ENCODE measurements at regions not wholly inside any gene's neighbourhood (a gene's known extent, or its start where the extent isn't known, plus 50 kb on each side); places are given as distances from the start of the nearest gene placed in this dataset.

DNA sequence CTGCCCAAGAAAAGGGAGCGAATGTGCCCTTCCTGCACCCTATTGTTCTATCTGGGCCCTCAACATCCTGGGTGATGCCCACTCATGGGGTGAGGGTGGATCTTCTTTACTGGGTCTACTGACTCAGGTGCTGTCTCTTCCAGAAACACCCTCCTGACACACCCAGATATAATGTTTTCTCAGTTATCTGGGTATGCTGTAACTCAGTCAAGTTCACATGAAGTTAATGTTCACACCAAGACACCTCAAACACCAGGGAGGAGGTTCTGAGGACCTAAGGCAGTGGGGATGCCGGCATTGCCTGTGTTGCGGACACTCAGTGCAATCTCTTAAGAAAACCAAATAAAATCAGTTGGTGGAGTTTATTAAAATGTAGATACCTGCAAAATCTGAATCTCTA, 500.9 kb downstream of the BCL11A start:
- no peak for DNase-seq (ENCODE audit: low read depth)

DNA sequence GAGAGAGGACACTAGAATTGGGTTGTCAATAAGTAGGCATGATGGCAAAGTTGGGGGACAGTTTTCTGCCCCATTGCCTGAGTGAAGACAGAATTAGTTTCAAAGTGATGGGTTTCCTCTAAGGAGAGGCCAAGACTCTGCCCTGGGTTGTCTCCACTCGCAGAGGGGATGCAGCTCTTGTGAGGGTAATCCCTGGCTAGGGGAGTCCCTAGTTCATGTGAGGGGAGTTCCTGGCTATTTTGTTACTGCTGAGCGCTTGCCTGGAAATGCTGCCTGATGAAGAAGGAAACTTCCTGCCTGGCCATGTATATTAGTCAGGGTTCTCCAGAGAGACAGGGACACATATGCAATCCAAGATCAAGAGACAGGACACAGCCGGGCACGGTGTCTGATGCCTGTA, 501.5 kb downstream of the BCL11A start:
- no peak for DNase-seq (ENCODE audit: low read depth)

DNA sequence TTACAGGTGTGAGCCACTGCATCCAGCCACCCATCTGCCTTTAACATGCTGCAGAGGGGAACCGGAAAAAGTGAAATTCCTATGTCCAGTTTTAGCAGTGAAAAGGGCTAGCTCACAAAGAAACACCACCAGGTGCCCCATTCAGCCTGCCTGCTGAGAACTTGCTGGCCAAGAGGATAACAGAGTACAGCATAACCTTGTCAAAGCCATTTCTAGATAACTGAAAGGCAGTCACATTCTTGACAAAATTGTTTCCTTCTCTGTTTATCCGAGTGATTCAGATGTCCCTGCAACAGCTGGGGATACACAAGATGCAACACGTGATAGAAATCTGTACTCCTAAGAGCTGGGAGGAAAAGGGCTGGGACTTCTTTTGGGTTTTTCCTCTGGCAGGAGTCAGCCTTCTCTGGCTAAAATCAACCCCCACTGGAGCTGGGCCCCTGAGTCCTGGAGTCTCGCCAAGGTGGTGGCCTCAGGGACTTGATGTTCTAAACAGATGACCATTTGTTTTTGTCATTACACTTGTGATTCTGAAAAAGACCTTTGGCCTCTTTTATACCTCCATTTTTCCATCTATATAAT, 505.4 kb downstream of the BCL11A start:
- no peak for DNase-seq (ENCODE audit: low read depth)

DNA sequence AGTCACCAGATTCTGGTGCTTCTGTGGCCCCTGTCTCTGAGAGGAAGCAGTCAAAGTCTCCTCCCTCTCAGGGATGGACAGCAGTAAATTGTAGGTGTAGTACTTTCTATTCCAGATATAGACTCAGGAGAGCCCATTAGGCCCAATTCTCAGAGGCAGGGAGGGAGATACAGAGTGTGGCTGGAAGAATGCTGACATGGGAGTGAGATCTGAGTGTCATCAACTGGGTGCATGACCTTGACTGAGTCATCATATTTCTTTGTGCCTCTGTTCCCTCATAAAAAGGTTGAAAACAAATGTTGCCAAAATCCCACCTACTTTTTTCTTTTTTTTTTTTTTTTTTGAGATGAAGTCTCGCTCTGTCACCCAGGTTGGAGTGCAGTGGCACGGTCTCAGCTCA, 506.1 kb downstream of the BCL11A start:
- no peak for DNase-seq (ENCODE audit: low read depth)

DNA sequence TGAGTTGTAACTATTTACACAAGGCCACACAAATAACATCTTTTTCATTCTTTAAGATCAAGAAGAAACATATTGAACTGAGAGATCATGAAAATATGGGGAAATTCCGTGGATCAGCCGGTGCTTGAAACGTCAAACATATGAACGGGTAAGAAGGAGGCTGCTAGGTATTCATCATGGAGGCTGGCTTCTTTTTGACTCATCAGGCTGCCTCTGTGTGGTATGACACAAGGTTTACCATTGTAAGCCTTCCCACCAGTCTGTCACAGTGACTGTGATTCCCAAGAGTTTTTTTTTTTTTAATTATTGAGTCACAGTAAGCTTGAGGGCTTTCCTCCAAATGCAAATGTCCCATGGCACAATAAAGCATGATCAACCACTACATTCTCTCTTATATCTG, 506.9 kb downstream of the BCL11A start:
- no peak for DNase-seq (ENCODE audit: low read depth)

DNA sequence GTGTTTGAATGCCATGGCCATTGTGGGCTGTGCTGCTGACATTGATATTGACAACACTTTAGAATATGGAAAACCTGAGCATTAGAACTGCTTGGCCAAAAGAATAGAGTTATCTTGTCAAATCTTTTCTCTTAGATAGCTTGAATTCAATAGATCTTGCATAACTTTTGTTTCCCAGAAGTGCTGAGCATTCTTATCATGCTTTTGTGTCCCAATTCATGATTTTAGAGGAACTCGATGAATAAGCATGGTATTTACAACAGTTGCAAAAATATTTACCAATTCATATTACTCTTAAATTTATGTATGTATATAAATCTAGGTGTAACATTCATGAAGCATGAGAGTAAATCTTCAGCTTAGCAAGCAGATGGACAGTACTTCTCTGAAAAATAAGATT, 508.0 kb downstream of the BCL11A start:
- no peak for DNase-seq (ENCODE audit: low read depth)

DNA sequence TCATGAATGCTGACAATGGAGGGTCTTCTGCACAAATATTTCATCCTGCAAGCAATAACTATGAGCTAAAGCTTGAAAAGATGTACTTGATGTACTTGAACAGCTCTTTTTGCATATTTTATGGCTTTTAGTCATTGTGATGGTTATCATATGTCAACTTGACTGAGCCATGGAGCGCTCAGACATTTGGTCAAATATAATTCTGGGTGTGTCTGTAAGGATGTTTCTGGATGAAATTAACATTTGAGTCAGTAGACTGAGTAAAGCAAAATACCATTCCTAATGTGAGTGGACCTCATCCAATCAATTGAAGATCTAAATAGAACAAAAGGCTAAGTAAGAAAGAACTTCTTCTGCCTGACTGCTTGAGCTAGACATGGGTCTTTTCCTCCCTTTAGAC, 509.0 kb downstream of the BCL11A start:
- no peak for DNase-seq (ENCODE audit: low read depth)

DNA sequence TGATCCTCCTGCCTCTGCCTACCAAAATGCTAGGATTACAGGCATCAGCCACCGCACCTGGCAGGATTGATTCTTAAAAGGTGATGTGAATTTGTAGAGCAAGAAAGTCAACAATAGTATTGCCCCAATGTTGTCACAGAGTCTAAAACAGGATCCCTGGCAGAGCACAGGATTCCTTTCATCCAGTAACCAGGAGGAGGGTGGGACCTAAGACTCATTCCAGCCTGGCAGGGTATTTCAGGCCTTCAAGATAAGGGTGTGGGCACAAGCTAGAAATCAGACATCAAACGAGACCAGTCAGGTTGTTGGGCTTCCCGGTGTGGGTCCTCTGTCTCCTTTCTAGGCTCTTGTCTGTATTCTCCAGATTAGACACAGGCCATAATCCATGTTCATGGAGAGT, 511.4 kb downstream of the BCL11A start:
- no peak for DNase-seq (ENCODE audit: low read depth)

DNA sequence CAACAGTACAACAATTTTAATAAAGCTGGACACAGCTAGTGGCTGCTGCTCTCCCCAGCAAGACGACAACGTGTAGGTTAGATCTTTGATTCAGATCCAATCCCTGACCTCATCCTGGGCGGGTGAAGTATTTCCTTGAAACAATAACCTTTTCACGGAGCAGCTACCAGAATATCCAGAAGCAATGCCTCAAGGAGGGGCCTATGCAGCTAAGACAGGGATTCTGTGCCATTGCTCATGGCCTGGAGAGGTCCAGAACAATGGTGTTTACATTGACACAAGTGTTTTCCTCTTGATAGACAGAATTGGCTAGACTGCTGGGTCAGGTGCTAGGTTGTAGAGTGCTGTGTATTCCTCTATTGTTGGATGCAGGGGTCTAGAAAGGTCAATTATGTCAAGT, 520.1 kb downstream of the BCL11A start:
- no peak for DNase-seq (ENCODE audit: low read depth)

DNA sequence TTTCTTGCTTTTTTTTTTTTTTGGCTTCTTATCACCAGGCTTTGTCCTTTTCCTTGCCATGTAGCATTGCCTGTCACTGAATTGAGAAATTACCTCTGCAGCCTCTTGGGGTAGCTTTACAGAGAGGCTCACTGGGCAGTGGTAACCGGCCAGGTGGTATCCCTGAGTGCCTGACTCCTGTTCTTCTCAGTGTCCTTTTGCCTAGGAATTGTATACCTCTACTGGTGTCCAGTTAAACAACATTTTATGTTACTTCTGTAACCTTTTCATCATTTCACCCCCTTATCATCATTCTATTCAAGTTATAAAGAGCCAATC, 523.9 kb downstream of the BCL11A start:
- DNase-seq (ENCODE audit: low read depth) = no peak

DNA sequence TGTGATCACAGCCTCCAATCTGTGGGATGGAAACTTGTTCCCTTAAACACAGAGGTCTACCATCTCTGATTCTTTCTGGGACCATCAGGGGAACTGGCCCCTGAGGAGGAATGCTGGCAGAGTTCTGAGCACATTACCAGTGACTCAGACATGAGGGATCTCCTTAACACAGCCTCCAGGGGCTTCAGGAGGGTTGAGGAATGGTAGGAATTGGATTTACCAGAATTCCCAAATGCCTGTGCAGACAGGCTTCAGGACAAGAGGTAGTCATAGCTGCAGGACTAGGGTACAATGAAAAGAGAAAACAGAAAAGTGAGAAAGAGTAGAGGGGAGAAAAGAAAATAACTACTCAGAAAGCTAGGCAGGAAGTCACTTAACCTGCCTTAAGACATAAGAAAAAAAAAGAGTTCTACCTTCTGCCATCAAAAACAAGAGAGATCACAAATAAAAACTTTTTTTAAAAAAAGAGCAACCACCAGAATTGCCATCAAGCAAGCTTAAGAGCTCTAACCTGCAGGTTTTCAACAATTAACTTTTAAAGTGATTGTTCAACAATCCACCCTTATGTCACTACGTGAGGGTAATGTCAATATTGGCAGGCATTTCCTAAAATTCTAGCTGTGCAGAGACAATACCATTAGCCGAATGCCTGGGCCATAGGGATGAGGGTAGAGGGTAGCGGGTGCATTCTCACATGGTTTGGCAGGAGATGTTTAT, 524.4 kb downstream of the BCL11A start:
- DNase-seq (ENCODE audit: low read depth) = no peak

DNA sequence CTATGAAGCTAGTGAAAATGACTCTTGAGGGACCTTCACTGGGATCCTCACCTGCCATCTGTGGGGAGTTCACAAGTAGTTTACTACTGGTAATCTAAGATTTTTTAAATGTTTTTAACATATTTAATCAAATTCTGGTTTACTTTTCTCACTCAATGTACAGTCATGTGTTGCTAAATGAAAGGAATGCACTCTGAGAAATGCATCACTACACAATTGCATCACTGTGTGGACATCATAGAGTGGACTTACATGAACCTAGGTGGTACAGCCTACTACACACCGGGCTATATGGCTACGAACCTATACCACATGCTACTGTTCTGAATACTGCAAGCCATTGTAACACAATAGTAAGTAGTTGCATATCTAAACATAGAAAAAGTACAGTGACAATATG, 528.0 kb downstream of the BCL11A start:
- no peak for DNase-seq (ENCODE audit: low read depth)

DNA sequence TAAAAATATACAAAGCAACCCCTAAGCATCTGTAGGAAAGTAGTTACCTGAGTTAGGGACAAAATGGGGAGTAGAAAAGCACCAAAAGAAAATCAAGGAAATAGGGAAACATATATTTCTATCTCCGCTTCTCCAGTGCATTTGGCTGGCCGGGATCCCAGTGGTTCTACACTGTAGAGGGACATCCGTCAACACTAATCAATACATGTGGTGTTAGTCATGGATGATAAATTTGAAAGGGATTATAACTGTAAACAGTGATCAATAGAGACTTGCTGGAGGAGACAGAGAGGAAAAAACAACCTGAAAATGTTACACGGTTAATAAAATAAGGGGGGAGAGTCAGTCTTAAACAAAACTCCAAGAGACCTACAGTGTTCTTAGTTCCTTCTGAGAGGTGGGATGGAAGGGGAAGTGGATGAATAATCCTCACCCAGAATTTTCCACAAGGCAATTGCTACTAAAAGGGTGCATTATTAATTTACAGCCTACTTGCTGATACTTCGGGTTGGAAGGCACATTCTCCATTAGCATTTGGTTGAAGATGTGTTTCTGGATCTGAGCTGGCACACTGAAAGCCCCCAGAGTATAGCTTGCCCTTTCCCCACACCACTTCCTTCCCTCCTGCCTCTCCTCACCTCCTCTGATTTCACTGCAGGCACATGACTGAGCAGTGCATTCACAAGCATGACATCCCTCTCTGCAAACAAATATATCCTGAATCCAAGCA, 530.0 kb downstream of the BCL11A start:
- DNase-seq (ENCODE audit: low read depth) = no peak

DNA sequence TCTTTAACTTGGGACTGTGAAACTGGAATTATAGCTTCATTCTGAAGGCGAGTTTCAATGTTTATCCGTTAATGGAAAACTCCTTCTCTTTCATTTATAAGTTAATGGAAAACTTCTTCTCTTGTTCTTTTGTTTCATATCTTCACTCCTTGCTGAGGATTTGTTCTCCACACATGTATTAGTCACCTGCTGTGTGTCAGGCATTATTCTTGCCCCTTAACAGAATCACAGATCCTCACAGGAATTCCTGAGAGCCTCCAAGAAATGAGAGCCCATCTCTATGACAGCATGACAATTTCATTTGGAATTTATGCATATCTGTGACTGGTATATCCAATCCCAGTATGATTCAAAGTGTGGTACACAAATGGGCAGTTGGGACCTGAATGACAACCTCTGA, 545.8 kb downstream of the BCL11A start:
- no peak for DNase-seq (ENCODE audit: low read depth)

DNA sequence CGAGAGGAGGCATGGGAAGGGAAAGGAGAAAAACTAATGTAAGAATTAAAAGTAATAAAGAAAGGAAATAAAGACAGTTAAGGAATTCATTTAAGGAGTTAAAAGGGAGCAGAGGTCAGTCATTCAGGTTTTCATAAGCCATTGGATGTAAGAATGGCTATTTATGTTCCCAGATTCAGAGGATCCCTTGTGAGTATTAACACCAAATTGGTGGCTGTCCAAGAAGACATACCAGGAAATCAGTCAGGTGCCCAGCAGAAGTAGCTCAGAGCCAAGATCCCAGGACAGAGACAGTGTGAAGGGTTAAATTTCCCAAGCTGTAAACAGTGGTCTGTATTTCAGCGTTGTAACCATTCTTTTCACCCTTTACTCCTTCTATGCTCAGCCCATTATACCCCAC, 550.4 kb downstream of the BCL11A start:
- no peak for DNase-seq (ENCODE audit: low read depth)

DNA sequence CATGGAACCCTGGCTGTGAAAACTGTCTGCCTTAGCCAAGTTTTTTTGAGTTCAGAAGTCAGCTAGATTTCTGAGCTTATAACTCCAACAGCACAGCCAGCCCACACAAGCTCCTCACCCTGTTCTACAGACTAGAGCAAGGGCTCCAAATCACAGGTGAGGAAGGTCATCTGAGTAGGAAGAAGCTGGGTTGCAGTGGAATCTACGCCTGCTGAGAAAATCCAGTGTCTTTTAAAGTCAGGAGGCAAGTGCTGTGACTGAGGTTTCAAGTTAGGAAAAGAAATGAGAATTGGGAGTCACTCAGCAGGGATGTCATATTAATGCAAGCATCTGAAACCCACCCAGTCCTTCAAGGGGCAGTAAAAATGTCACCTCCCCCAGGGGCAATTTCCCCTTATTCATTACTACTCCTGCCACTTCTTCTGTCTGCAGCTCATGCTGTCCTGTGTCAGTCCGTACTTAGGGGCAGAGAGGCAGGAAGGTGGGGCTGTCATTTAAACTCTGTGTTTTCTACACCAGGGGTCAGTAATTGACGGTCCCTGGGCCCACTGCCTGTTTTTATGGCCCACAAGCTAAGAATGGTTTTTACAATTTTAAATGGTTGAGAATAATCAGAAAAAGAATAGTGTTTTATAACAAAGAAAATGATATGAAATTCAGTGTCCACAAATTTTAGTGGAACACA, 551.1 kb downstream of the BCL11A start:
- DNase-seq (ENCODE audit: low read depth) = no peak

DNA sequence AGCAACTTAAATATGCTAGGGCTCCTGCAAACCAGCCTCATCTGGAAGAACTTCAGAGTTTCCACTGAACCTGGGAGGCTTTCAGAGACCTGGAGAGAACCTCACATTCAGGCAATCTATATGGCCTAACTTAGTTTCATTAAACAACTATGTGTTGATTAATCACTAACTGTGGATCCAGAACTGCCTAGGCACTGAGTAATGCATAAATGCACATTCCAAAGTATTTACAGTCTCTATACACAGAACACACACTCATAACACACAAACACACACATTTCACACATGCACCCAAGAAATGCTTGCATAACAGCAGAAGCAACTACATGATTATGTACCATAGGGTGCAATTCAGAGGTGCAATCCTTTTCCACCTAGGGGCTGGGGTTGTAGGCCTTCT, 552.8 kb downstream of the BCL11A start:
- DNase-seq (ENCODE audit: low read depth) = no peak

DNA sequence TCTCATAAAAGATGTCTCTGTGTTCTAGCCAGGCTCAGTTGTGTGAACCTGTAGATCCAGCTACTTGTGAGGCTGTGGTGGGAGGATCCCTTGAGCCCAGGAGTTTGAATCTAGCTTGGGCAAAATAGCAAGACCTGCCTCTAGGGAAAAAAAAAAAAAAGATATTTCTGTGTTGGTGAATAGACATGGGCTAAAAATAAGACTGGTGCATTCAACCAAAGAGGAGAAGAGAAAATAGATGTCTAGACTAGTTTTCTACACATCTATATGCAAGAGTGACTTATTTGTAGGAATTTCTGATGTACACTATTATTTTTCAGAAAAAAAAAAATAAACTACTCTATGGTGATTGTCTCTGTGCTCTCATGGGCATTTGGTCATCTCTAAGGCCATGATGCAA, 555.1 kb downstream of the BCL11A start:
- DNase-seq (ENCODE audit: low read depth) = no peak

DNA sequence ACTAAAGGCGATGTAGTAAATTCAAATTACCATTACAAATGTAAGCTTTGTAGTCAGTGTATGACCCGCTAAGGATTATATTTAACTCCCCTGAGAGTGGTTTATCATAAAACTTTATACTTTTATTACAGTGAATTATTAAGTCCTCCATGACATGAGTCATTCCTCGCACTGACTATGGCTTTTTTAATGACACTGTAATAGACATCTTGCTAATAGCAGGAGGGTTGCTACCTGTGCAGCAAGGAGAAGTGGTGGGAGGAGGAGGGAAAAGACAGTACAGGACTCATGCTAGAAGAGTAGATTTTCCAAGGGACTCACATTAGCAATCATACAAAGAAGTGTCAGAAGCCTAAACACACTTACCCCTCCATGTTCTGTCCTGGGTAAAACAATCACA, 556.1 kb downstream of the BCL11A start:
- DNase-seq (ENCODE audit: low read depth) = no peak

DNA sequence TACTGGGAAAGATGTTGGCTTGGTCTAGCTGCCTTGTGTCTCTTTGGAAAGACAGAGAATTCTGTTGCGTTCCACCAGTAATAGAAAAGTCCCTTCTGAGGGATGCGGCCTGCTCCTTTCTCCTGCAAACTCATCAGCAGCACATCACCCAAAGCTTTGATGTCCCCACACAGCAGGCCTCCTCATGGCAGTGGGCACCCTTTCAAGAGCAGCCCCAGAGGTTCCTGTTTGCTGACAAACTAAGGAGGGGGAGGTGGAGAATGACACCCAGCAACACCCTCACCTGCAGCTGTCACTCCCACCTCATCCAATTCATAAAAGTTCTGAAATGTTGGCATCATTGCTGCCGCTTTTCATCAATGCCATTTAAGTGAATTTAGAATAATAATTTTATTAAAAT, 556.6 kb downstream of the BCL11A start:
- DNase-seq (ENCODE audit: low read depth) = no peak

DNA sequence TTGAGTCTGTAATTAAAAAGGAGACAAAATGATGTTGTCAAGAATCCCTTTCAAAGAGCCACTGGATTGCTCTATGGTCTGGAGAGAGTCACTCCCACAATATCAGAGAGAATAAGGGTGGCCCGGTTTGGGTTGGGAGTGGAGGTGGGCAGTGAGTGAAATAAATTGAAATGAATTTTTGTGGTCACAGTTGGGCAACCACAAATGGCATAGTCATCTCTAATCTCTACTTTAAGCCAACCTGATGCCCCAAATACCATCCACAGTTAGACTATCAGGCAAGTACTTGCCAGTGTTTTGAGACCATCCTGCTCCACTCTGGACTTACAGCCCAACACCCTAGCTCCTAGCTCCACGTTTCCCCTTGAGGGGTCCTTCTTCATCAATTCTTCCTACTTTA, 559.7 kb downstream of the BCL11A start:
- DNase-seq (ENCODE audit: low read depth) = no peak

DNA sequence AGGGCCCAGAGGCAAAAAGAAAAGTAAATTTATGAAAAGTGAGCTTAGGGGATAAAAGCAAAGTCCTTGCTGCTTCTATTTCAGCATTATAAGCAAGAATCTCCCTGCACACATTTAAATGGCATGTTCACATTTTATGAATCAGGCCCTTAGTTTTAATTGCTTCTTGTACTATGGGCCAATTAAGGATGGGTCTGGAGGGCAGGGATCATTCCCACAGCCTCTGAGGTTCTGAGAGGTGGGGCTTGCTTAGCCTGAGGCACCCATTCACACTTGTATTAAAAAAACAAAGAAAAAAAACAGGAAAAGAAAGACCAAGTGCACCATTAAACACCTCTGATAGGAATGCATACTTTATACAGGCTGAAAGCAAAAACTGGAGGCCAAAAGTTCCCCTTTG, 565.1 kb downstream of the BCL11A start:
- no peak for DNase-seq (ENCODE audit: low read depth)

DNA sequence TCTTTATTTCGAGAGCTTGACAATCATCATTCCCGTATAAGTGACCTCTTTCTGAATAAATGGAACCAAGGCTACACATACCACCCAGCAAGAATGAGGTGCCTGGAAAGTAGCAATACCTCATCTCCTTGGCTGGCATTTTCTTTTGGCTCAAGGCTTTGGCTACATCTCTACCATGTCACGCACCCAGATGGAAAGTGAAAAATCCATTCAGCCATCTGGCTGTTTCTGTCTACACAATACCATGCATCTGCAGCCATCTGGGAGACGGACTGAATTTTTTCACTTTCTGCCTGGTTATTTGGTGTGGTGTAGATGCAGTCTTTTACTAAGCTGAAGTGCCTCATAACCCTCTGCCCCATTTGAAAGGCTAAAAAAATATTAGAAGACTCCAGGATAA, 566.9 kb downstream of the BCL11A start:
- no peak for DNase-seq (ENCODE audit: low read depth)

Measured in stimulated activated CD8-positive, alpha-beta memory T cell treated with anti-CD3 and anti-CD28 coated beads, Interleukin-4, amount 100 ng/mL, for 24 hours (primary cell).